ENCODE measurements at regions not wholly inside any gene's neighbourhood (a gene's known extent, or its start where the extent isn't known, plus 50 kb on each side); places are given as distances from the start of the nearest gene placed in this dataset.
A peak's percentile ranks its signal among the peaks of the same experiment; 100 is the strongest.

DNA sequence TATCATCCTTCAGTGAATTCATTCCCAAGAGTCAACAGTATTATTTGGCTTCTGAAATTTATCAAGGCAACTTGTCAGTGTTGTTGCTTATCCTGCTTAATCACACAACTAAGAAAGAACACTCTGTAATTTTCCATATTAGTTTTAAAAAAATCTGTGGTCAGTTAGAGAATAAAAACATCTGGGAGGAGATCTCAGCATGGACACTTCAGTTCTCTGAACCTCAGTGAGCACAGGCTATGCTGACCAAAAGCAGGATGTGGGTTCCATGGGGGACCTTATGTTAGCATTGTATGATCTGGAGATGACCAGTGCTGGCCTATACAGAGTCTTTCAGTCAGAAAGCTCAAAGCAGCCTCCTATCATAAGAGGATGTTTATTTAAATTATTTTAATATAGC, 79.1 kb upstream of the KLHL14 start:
- Histone ChIP-seq H3K36me3 (ENCODE audit: control insufficient read depth, insufficient read depth, low read length) (no peaks in the 10 kb centered on the region), H3K9me3 (ENCODE audit: control insufficient read depth, insufficient read depth, low read length) (0 out of 2 replicates have a peak, but pooled peaks cover 6% of the 10 kb centered on the region), H3K27ac (ENCODE audit: low read depth, low read length) (no peak overlapping the region), H3K4me1 (ENCODE audit: control insufficient read depth, insufficient read depth, low read length) (peaks cover 14% of the 10 kb centered on the region), H3K4me3 (ENCODE audit: low read depth, low read length) (no peak overlapping the region), H3K27me3 (ENCODE audit: control insufficient read depth, insufficient read depth, low read length) (no peaks in the 10 kb centered on the region), H3K9ac (ENCODE audit: low read depth, low read length) (no peak overlapping the region)

DNA sequence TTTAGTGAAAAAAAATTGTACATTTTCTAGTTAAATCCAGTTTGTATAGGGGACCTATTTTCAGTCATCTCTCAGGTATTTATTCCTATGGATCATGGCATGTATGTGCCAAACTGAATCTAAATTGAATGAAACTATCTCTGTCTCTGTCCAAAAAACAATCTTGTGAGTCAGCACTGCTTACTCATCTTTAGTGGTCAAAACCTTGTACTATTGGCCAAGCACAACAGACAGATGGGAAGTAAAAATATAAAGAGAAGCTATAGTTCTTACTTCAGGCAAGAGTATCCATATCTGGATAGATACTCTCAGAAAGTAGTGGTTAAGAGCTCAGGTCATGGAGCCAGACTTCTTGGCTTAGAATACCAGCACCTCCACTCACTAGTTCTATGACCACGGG, 76.0 kb upstream of the KLHL14 start:
- Histone ChIP-seq H3K9ac (ENCODE audit: low read depth, low read length) (no peak overlapping the region), H3K4me3 (ENCODE audit: low read depth, low read length) (no peak overlapping the region), H3K27me3 (ENCODE audit: control insufficient read depth, insufficient read depth, low read length) (no peaks in the 10 kb centered on the region), H3K36me3 (ENCODE audit: control insufficient read depth, insufficient read depth, low read length) (no peaks in the 10 kb centered on the region), H3K27ac (ENCODE audit: low read depth, low read length) (no peak overlapping the region), H3K9me3 (ENCODE audit: control insufficient read depth, insufficient read depth, low read length) (0 out of 2 replicates have a peak, but pooled peaks cover 6% of the 10 kb centered on the region), H3K4me1 (ENCODE audit: control insufficient read depth, insufficient read depth, low read length) (peaks cover 14% of the 10 kb centered on the region)

DNA sequence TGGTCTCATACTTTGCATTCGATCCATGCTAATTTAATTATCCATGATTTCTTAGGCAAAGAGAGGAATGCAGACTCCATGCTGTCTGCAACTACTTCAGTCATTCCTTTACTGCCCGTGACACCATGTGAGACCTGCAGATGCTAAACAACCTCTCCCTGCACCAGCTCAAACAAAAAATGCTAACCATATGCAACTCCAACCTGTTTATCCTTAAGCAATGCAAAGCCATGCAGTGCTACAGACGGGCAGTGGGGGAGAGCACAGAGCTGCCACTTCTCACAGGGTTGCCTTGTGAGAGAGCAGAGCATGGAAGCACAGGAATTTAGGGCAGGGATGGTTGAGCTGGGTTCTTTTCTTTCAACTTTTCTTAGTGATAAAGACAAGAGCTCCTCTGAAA, 74.9 kb upstream of the KLHL14 start:
- peak overlapping the region; percentile 62 for H3K27ac ChIP-seq (ENCODE audit: low read depth, low read length)
- no peak overlapping the region for H3K9ac ChIP-seq (ENCODE audit: low read depth, low read length)
- H3K36me3 ChIP-seq (ENCODE audit: control insufficient read depth, insufficient read depth, low read length), result no peaks in the 10 kb centered on the region
- H3K9me3 ChIP-seq (ENCODE audit: control insufficient read depth, insufficient read depth, low read length), result 0 out of 2 replicates have a peak, but pooled peaks cover 6% of the 10 kb centered on the region
- no peaks in the 10 kb centered on the region for H3K27me3 ChIP-seq (ENCODE audit: control insufficient read depth, insufficient read depth, low read length)
- H3K4me3 ChIP-seq (ENCODE audit: low read depth, low read length), result no peak overlapping the region
- peaks cover 14% of the 10 kb centered on the region for H3K4me1 ChIP-seq (ENCODE audit: control insufficient read depth, insufficient read depth, low read length)

DNA sequence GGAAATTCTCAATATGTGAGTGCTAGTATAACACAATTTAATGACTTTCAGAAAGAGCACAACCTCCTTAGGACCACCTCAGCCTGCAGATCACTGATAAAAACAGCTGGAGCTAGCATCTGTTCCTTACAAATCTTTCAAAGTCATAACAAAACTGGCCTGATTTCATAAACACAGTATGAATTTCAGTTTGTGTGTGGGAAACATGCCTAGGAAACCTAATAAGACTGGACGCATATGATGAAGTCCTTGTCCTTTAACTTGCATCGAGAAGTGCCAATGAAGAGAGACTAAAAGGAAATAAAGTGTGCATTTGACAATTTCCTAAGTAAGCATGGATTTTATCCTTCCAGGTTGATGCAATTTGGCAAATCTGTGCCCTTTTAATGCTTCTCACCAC, 74.1 kb upstream of the KLHL14 start:
- H3K4me3 ChIP-seq (ENCODE audit: low read depth, low read length), result no peak overlapping the region
- H3K36me3 ChIP-seq (ENCODE audit: control insufficient read depth, insufficient read depth, low read length), result no peaks in the 10 kb centered on the region
- no peak overlapping the region for H3K9ac ChIP-seq (ENCODE audit: low read depth, low read length)
- no peaks in the 10 kb centered on the region for H3K27me3 ChIP-seq (ENCODE audit: control insufficient read depth, insufficient read depth, low read length)
- no peak overlapping the region for H3K27ac ChIP-seq (ENCODE audit: low read depth, low read length)
- H3K9me3 ChIP-seq (ENCODE audit: control insufficient read depth, insufficient read depth, low read length), result 0 out of 2 replicates have a peak, but pooled peaks cover 6% of the 10 kb centered on the region
- peaks cover 14% of the 10 kb centered on the region for H3K4me1 ChIP-seq (ENCODE audit: control insufficient read depth, insufficient read depth, low read length)

DNA sequence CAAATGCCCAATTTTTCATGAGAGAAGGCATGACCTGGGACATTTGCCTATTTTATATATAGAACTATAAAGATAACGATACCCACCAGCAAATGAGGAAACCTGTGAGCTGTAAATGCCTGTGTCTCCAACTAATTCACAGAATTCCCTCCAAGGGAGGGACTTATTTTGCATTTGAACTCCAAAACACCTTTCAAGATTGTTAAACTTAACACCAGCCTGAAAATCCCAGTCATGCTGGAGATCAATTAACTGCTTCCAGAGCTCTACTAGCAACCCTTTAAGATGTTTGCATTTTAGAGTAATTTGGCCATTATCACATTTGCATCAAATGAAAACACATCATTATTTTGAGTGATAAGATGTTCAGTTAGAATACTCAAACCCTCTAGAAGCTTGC, 68.1 kb upstream of the KLHL14 start:
- peaks cover 12% of the 10 kb centered on the region for H3K4me1 ChIP-seq (ENCODE audit: control insufficient read depth, insufficient read depth, low read length)

DNA sequence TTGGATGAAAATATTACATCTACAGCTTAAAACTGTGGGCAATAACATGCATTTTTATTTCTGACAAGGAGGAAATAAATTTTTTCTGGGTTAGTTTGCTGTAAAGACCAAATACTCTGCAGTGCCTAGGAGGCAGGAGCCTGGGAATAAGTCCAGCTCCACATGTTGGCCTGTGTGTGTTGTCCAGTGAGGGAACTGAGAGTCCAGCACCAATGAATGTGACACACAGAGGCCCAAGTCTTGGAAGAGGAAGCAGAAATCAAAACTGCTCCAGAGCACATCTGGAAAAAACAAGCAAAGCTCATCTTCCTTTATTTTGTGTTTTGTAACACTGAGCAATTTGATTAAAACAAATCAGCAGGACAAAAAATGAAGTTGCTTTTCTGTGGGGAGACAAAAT, 63.1 kb upstream of the KLHL14 start:
- Histone ChIP-seq H3K36me3 (ENCODE audit: control insufficient read depth, insufficient read depth, low read length) (no peaks in the 10 kb centered on the region), H3K9ac (ENCODE audit: low read depth, low read length) (no peak overlapping the region), H3K27me3 (ENCODE audit: control insufficient read depth, insufficient read depth, low read length) (no peaks in the 10 kb centered on the region), H3K4me3 (ENCODE audit: low read depth, low read length) (no peak overlapping the region), H3K9me3 (ENCODE audit: control insufficient read depth, insufficient read depth, low read length) (no peaks in the 10 kb centered on the region), H3K4me1 (ENCODE audit: control insufficient read depth, insufficient read depth, low read length) (peaks cover 6% of the 10 kb centered on the region), H3K27ac (ENCODE audit: low read depth, low read length) (no peak overlapping the region)

More for the DNA sequence above, 68.1 kb upstream of the KLHL14 start:
- peak overlapping the region; percentile 32; the same call in 1 of the 2 replicates for H3K4me3 ChIP-seq (ENCODE audit: low read depth, low read length)
- no peaks in the 10 kb centered on the region for H3K27me3 ChIP-seq (ENCODE audit: control insufficient read depth, insufficient read depth, low read length)
- no peaks in the 10 kb centered on the region for H3K9me3 ChIP-seq (ENCODE audit: control insufficient read depth, insufficient read depth, low read length)
- H3K36me3 ChIP-seq (ENCODE audit: control insufficient read depth, insufficient read depth, low read length), result no peaks in the 10 kb centered on the region
- H3K27ac ChIP-seq (ENCODE audit: low read depth, low read length), result peak overlapping the region; percentile 2
- no peak overlapping the region for H3K9ac ChIP-seq (ENCODE audit: low read depth, low read length)

DNA sequence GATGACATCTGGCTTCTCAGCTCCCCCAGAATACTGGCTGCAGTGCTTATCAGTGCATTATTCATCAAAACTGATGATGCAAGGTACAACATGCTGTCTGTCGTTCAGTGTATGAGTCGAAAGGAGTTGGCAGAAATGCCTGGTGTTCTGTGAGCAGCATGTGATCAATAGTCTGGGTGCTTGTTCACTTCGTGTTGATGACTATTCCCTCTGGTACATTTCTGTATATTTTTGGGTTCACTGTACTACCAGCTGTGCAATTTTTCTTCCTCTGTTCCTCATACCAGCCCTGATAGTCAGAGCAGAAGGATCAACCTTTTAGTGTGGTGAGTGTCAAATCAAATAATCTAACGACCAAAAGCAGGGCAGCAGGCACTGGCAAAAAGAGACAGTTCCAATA, 59.0 kb upstream of the KLHL14 start:
- H3K9ac ChIP-seq (ENCODE audit: low read depth, low read length), result no peak overlapping the region
- H3K27me3 ChIP-seq (ENCODE audit: control insufficient read depth, insufficient read depth, low read length), result no peaks in the 10 kb centered on the region
- H3K9me3 ChIP-seq (ENCODE audit: control insufficient read depth, insufficient read depth, low read length), result no peaks in the 10 kb centered on the region
- no peak overlapping the region for H3K27ac ChIP-seq (ENCODE audit: low read depth, low read length)
- H3K4me1 ChIP-seq (ENCODE audit: control insufficient read depth, insufficient read depth, low read length), result no peaks in the 10 kb centered on the region
- no peak overlapping the region for H3K4me3 ChIP-seq (ENCODE audit: low read depth, low read length)
- no peaks in the 10 kb centered on the region for H3K36me3 ChIP-seq (ENCODE audit: control insufficient read depth, insufficient read depth, low read length)

DNA sequence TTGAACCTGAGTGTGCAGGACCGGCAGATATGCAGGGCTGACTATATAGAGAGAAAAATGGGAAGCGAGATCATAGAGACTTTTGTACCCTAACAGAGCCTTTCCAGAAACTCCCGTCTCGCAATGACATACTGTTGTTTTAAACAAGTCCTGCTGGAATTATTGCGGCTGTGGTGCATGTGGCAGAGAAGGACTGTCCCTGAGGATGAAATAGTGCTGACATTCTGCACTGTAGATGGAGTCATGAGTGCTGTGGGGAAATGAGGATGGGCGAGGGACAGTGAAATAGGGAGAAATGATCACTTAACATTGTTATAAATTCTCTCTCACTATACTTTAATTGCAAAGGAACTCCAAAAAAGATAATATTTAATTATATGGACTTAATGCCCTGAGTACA, 50.4 kb upstream of the KLHL14 start:
- no peak overlapping the region for H3K27ac ChIP-seq (ENCODE audit: low read depth, low read length)
- no peak overlapping the region for H3K9ac ChIP-seq (ENCODE audit: low read depth, low read length)
- H3K9me3 ChIP-seq (ENCODE audit: control insufficient read depth, insufficient read depth, low read length), result no peaks in the 10 kb centered on the region
- no peaks in the 10 kb centered on the region for H3K27me3 ChIP-seq (ENCODE audit: control insufficient read depth, insufficient read depth, low read length)
- no peak overlapping the region for H3K4me3 ChIP-seq (ENCODE audit: low read depth, low read length)
- no peaks in the 10 kb centered on the region for H3K36me3 ChIP-seq (ENCODE audit: control insufficient read depth, insufficient read depth, low read length)
- no peaks in the 10 kb centered on the region for H3K4me1 ChIP-seq (ENCODE audit: control insufficient read depth, insufficient read depth, low read length)

Measured in HUES48 (cell line).